H1 (cell line): ENCODE measurements at regions not wholly inside any gene's neighbourhood (a gene's known extent, or its start where the extent isn't known, plus 50 kb on each side); places are given as distances from the start of the nearest gene placed in this dataset.

Experiments
- ATF3 ChIP-seq: IDR thresholded peaks from 2 replicates; pipeline ENCODE4 v1.6.1; 2011; ENCODE audit warnings: low read depth, mild to moderate bottlenecking, low read length; ENCODE audit not compliant: insufficient read depth
- CBX8 ChIP-seq: fragments of 300-800, 300-1000 bp; sonication (generic); IDR thresholded peaks from 2 replicates; pipeline ENCODE4 v1.7.1; 2016; ENCODE audit warnings: low read depth, low read length, borderline replicate concordance
- CHD7 ChIP-seq: fragments of 300-600 bp; sonication (generic); IDR thresholded peaks from 2 replicates; pipeline ENCODE4 v1.7.1; 2012; ENCODE audit warnings: low read length, moderate library complexity, mild to moderate bottlenecking, inconsistent platforms; ENCODE audit not compliant: insufficient replicate concordance
- FOSL1 ChIP-seq: IDR thresholded peaks from 2 replicates; pipeline ENCODE4 v1.6.1; 2011; ENCODE audit warnings: mild to moderate bottlenecking, low read depth, low read length, moderate library complexity; ENCODE audit not compliant: insufficient read depth
- JUN ChIP-seq: IDR thresholded peaks from 2 replicates; pipeline ENCODE4 v1.6.1; 2011; ENCODE audit warnings: low read depth, mild to moderate bottlenecking, improper control_type of control experiment, low read length
- PHF8 ChIP-seq: fragments of 200-600 bp; sonication (generic); conservative IDR thresholded peaks from 2 replicates; pipeline ENCODE4 v1.7.1; 2012; ENCODE audit warnings: low read depth, mild to moderate bottlenecking, inconsistent platforms, low read length, moderate library complexity
- POU5F1 ChIP-seq: IDR thresholded peaks from 2 replicates; pipeline ENCODE4 v1.6.1; 2011; ENCODE audit warnings: low read depth, mild to moderate bottlenecking, low read length, moderate library complexity
- RBBP5 ChIP-seq: IDR thresholded peaks from 2 replicates; pipeline ENCODE4 v1.7.1; 2012; ENCODE audit warnings: low read depth, mild to moderate bottlenecking, inconsistent platforms, low read length, moderate library complexity, borderline replicate concordance
- SIX5 ChIP-seq: IDR thresholded peaks from 2 replicates; pipeline ENCODE4 v1.6.1; 2011; ENCODE audit warnings: mild to moderate bottlenecking, low read depth, low read length
- SUZ12 ChIP-seq: fragments of 200-600 bp; sonication (generic); IDR thresholded peaks from 2 replicates; pipeline ENCODE4 v1.6.1; 2012; ENCODE audit warnings: mild to moderate bottlenecking, inconsistent platforms, low read length, moderate library complexity, mixed read lengths
- TCF12 ChIP-seq: IDR thresholded peaks from 2 replicates; pipeline ENCODE4 v1.6.1; 2011; ENCODE audit warnings: low read depth, mild to moderate bottlenecking, low read length
- YY1 ChIP-seq: IDR thresholded peaks from 2 replicates; pipeline ENCODE4 v1.6.1; 2011; ENCODE audit warnings: low read depth, mild to moderate bottlenecking, low read length

GRCh38 chr10:124278356-124278755, 140.4 kb downstream of the OAT start (continued):
- no peak for TF ChIP-seq CHD7
- TF ChIP-seq POU5F1 = no peak
- TF ChIP-seq SIX5 = no peak
- no peak for TF ChIP-seq YY1
- no peak for TF ChIP-seq JUN
- TF ChIP-seq FOSL1 = no peak
- no peak for TF ChIP-seq ATF3
- TF ChIP-seq PHF8 = no peak
- TF ChIP-seq TCF12 = no peak
- TF ChIP-seq CBX8 = no peak
- TF ChIP-seq RBBP5 = no peak
- no peak for TF ChIP-seq SUZ12
